Neural crest cell (in vitro differentiated cells): ENCODE measurements at regions not wholly inside any gene's neighbourhood (a gene's known extent, or its start where the extent isn't known, plus 50 kb on each side); places are given as distances from the start of the nearest gene placed in this dataset.

Experiments
- DNase-seq: peaks from one replicate; pipeline ENCODE4 v3.0.0; 2021; ENCODE audit warnings: low read depth, mixed read lengths, low spot score
- H3K27ac Mint-ChIP-seq: one replicate; pipeline ENCODE4 v1.8.0; 2021; ENCODE audit warnings: mild to moderate bottlenecking, mixed read lengths; ENCODE audit not compliant: unreplicated experiment
- H3K27me3 Mint-ChIP-seq: 2 replicates; pipeline ENCODE4 v1.8.0; 2021; ENCODE audit warnings: low read depth, mild to moderate bottlenecking, mixed read lengths
- H3K36me3 Mint-ChIP-seq: 2 replicates; pipeline ENCODE4 v1.8.0; 2021; ENCODE audit warnings: low read depth, mild to moderate bottlenecking, mixed read lengths
- H3K4me1 Mint-ChIP-seq: 2 replicates; pipeline ENCODE4 v1.8.0; 2021; ENCODE audit warnings: mixed read lengths
- H3K4me3 Mint-ChIP-seq: one replicate; pipeline ENCODE4 v1.8.0; 2021; ENCODE audit warnings: mild to moderate bottlenecking, mixed read lengths
- H3K9me3 Mint-ChIP-seq: 2 replicates; pipeline ENCODE4 v1.8.0; 2021; ENCODE audit warnings: mixed read lengths
- TF ChIP-seq, protein P1 (sequence below): fragments of 200-600 bp; sonication (generic); conservative IDR thresholded peaks from 2 replicates; pipeline ENCODE4 v1.5.0; 2021; ENCODE audit warnings: antibody characterized with exemption, mild to moderate bottlenecking

DNA sequence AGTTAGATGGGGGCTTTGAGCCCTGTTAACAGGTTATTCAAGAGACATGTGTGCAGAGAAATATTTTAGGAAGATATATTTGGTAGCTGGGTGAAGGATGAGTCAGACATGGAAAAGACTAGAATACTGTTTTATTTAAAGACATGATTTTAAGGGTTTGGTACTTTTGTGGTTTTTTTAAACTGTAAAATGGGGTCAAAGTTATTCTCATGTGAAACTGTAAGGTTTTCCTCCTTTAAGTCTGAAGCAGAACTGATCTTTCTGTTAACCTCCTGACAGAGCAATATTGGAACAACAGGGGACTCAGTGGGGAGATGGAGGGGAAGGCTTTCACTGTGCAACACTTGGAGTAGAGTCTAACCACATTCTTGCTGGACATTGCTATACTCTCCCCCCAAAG, 112.4 kb upstream of the LSM6 start:
- no peak for DNase-seq
- H3K4me1 Mint-ChIP-seq: no peaks in the 10 kb centered on the region
- no peak overlapping the region for H3K4me3 Mint-ChIP-seq
- H3K9me3 Mint-ChIP-seq: peaks cover 3% of the 10 kb centered on the region
- TF ChIP-seq, protein P1, sequence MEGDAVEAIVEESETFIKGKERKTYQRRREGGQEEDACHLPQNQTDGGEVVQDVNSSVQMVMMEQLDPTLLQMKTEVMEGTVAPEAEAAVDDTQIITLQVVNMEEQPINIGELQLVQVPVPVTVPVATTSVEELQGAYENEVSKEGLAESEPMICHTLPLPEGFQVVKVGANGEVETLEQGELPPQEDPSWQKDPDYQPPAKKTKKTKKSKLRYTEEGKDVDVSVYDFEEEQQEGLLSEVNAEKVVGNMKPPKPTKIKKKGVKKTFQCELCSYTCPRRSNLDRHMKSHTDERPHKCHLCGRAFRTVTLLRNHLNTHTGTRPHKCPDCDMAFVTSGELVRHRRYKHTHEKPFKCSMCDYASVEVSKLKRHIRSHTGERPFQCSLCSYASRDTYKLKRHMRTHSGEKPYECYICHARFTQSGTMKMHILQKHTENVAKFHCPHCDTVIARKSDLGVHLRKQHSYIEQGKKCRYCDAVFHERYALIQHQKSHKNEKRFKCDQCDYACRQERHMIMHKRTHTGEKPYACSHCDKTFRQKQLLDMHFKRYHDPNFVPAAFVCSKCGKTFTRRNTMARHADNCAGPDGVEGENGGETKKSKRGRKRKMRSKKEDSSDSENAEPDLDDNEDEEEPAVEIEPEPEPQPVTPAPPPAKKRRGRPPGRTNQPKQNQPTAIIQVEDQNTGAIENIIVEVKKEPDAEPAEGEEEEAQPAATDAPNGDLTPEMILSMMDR: no peak
- H3K27me3 Mint-ChIP-seq: peaks cover 3% of the 10 kb centered on the region
- H3K36me3 Mint-ChIP-seq: no peaks in the 10 kb centered on the region
- H3K27ac Mint-ChIP-seq: no peak overlapping the region

DNA sequence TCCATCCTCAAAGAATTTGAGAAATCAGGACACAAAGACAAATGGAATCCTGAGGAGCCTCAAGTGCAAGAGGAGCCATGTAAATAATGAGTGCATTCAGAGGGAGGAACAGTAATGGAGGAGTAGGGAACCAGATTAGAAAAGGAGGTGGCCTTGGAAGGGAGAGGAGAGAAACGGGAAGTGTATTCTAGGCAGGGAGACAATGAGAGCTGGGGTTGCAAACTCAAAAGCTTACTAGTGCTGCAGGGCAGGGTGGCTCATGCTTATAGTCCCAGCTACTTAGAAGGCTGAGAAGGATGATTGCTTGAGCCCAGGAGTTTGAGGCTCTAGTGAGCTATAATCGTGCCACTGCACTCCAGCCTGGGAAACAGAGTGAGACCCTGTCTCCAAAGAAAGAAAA, 113.2 kb upstream of the LSM6 start:
- Mint-ChIP-seq H3K4me3 (no peak overlapping the region), H3K27ac (no peak overlapping the region), H3K9me3 (peaks cover 3% of the 10 kb centered on the region), H3K36me3 (no peaks in the 10 kb centered on the region), H3K27me3 (peaks cover 3% of the 10 kb centered on the region), H3K4me1 (no peaks in the 10 kb centered on the region)
- TF ChIP-seq, protein P1: no peak
- no peak for DNase-seq

DNA sequence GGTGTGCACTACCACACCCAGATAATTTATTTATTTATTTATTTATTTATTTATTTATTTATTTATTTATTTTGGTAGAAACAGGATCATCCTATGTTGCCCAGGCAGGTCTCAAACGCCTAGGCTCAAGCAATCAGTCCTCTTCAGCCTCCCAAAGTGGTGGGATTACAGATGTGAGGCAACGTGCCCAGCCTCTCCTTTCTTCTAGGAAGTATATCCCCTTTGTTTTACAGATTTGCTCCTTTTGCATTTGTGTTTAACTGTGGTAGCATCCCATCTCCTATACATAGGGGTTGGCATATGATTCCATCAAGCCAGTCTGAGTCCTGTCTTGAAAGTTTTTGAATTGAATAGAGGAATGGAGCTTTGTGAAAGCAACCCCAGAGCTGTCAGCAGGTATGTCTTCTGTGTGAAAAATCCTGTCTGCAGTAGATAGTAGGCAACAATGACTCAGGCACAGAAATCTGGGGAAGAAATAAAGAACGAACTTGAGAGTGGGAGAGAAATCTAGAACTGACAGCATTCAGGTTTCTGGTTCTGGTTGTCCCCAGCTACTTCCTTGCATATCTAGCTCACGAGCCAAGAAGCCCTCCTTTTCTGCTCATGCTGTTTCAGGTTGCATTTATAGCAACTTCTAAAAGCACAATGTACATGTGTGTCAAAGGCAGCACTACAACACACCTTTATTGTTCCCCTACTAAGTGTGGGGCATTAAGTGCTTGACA, 113.7 kb upstream of the LSM6 start:
- DNase-seq: no peak
- Mint-ChIP-seq H3K27ac (no peak overlapping the region), H3K4me1 (no peaks in the 10 kb centered on the region), H3K9me3 (peaks cover 3% of the 10 kb centered on the region), H3K27me3 (peaks cover 3% of the 10 kb centered on the region), H3K4me3 (no peak overlapping the region), H3K36me3 (no peaks in the 10 kb centered on the region)
- TF ChIP-seq, protein P1: no peak

DNA sequence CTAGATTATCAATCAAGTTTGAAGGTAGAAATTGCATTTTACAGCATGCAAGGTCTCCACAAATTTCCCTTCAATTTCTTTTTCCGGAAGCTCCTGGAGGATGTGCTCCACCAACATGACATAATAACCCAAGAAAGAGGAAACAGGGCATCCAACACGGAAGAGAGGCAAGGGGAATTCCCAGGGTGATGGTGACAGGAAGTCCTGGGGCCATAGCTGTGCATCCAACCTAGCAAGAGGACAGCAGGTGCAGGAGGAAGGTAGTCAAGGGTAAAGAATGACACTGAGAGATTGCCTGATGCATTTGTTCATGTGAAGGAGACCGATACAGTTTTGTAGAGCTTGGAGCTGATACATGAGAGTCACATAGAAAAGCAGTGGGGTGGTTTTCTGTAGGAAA, 115.7 kb upstream of the LSM6 start:
- no peak for DNase-seq
- TF ChIP-seq, protein P1: no peak
- no peaks in the 10 kb centered on the region for H3K4me1 Mint-ChIP-seq
- peaks cover 3% of the 10 kb centered on the region for H3K27me3 Mint-ChIP-seq
- peaks cover 3% of the 10 kb centered on the region for H3K9me3 Mint-ChIP-seq
- H3K4me3 Mint-ChIP-seq: no peak overlapping the region
- H3K36me3 Mint-ChIP-seq: no peaks in the 10 kb centered on the region
- H3K27ac Mint-ChIP-seq: no peak overlapping the region

DNA sequence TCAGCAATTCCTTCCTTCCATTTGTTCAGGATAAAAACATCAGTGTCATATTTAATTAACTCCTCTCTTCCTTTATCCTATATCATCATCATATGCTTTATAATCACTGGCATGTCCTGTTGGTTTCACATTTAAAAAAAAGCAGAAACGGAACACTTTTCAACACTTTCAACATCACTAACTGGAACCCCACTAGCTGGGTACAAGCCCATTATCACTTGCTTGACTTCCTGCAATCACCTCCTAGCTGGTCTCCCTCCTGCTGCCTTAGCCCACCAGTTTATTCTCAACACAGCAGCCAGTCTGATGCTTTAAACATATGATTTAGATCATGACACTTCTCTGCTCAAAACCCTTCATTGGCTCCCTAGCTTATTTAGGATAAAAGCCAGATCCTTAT, 116.4 kb upstream of the LSM6 start:
- TF ChIP-seq, protein P1: no peak
- peaks cover 3% of the 10 kb centered on the region for H3K9me3 Mint-ChIP-seq
- no peak for DNase-seq
- no peaks in the 10 kb centered on the region for H3K4me1 Mint-ChIP-seq
- peaks cover 3% of the 10 kb centered on the region for H3K27me3 Mint-ChIP-seq
- no peak overlapping the region for H3K4me3 Mint-ChIP-seq
- H3K27ac Mint-ChIP-seq: no peak overlapping the region
- no peaks in the 10 kb centered on the region for H3K36me3 Mint-ChIP-seq
